ENCODE measurements at regions not wholly inside any gene's neighbourhood (a gene's known extent, or its start where the extent isn't known, plus 50 kb on each side); places are given as distances from the start of the nearest gene placed in this dataset.

DNA sequence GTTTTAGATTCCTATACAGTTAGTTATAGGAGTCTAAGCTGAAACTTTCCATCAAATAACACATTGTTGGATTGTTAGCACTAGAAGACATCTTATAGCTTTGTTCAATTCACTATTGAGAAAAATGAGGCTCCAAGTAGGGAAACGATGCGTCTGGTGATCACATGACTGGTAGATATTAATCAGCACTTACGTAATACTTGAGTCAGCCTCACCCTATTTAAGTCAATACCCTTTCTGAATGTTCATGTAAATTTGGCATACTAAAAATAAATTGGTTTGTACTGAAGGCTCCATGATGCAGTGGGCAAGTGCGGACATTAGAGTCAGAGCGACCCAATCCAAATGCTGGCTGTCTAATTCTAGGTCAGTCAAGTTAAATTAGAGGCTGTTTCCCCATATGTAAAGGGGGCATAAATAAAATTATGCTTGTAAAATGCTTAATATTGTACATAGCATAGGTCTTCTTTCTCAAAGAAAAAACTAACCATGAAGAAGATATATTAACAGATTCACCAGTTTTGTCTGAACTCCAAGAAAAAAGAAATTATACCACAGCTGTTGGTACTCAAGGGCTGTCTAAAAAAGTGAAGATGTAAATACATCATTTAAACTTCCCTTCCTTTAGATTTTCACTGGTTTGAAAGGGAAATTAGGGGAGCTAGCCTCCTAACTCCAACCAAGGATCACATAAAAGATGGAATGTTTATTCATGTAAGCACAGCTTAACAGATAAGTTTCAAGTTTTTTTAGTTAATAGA, 406.6 kb upstream of the TLE4 start:
- H3K36me3 Mint-ChIP-seq (ENCODE audit: insufficient read depth, unreplicated experiment) = no peaks in the 10 kb centered on the region
- no peak overlapping the region for H3K4me3 Mint-ChIP-seq (ENCODE audit: low read depth, unreplicated experiment)
- CTCF ChIA-PET = no interaction called here
- intact Hi-C loops (cut with micrococcal nuclease; ENCODE audit: unreplicated experiment) = no loop called here
- no peaks in the 10 kb centered on the region for H3K27me3 Mint-ChIP-seq (ENCODE audit: unreplicated experiment)
- BruUV-seq (replicated peaks) = no TSS peak
- no peak overlapping the region for H3K27ac Mint-ChIP-seq (ENCODE audit: unreplicated experiment)
- TF ChIP-seq, protein P1, sequence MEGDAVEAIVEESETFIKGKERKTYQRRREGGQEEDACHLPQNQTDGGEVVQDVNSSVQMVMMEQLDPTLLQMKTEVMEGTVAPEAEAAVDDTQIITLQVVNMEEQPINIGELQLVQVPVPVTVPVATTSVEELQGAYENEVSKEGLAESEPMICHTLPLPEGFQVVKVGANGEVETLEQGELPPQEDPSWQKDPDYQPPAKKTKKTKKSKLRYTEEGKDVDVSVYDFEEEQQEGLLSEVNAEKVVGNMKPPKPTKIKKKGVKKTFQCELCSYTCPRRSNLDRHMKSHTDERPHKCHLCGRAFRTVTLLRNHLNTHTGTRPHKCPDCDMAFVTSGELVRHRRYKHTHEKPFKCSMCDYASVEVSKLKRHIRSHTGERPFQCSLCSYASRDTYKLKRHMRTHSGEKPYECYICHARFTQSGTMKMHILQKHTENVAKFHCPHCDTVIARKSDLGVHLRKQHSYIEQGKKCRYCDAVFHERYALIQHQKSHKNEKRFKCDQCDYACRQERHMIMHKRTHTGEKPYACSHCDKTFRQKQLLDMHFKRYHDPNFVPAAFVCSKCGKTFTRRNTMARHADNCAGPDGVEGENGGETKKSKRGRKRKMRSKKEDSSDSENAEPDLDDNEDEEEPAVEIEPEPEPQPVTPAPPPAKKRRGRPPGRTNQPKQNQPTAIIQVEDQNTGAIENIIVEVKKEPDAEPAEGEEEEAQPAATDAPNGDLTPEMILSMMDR (IDR thresholded peaks at IDR 0.05; ENCODE audit: unreplicated experiment) = no peak
- no peaks in the 10 kb centered on the region for H3K4me1 Mint-ChIP-seq (ENCODE audit: low read depth, unreplicated experiment)
- DNase-seq = no peak
- peaks cover 15% of the 10 kb centered on the region for H3K9me3 Mint-ChIP-seq (ENCODE audit: low read depth, unreplicated experiment)

- CTCF ChIA-PET = no interaction called here
- intact Hi-C loops (cut with micrococcal nuclease; ENCODE audit: unreplicated experiment) = no loop called here
- no peak overlapping the region for H3K27ac Mint-ChIP-seq (ENCODE audit: unreplicated experiment)
- H3K36me3 Mint-ChIP-seq (ENCODE audit: insufficient read depth, unreplicated experiment) = no peaks in the 10 kb centered on the region
- TF ChIP-seq, protein P1 (IDR thresholded peaks at IDR 0.05; ENCODE audit: unreplicated experiment) = no peak
- H3K4me3 Mint-ChIP-seq (ENCODE audit: low read depth, unreplicated experiment) = no peak overlapping the region
- H3K27me3 Mint-ChIP-seq (ENCODE audit: unreplicated experiment) = no peaks in the 10 kb centered on the region
- DNase-seq = no peak
- BruUV-seq (replicated peaks) = no TSS peak
- H3K9me3 Mint-ChIP-seq (ENCODE audit: low read depth, unreplicated experiment) = peaks cover 15% of the 10 kb centered on the region
- no peaks in the 10 kb centered on the region for H3K4me1 Mint-ChIP-seq (ENCODE audit: low read depth, unreplicated experiment)
Observed at GRCh38 chr9:79166005-79166404, 405.8 kb upstream of the TLE4 start.

DNA sequence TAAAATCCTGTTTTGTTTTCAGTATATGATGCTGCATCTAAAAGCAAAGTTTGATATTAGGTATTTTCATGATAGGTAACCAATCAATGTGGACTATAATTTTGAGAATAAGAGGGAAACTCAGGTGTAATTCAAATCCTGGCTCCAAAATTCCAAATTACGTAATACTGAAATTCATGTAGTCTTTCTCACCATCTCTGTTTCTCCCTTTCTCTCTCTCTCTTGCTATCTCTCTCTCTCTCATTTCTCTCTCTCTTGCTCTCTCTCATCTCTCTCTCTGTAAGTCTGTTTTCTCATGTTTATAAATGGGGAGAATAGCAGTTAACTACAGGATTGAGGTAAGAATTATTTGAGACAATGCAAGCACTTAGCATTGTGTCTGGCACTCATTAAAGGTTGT, 401.1 kb upstream of the TLE4 start:
- no peaks in the 10 kb centered on the region for H3K27me3 Mint-ChIP-seq (ENCODE audit: unreplicated experiment)
- intact Hi-C loops (cut with micrococcal nuclease; ENCODE audit: unreplicated experiment) = no loop called here
- H3K4me3 Mint-ChIP-seq (ENCODE audit: low read depth, unreplicated experiment) = no peak overlapping the region
- CTCF ChIA-PET = no interaction called here
- TF ChIP-seq, protein P1 (IDR thresholded peaks at IDR 0.05; ENCODE audit: unreplicated experiment) = no peak
- H3K4me1 Mint-ChIP-seq (ENCODE audit: low read depth, unreplicated experiment) = no peaks in the 10 kb centered on the region
- peaks cover 12% of the 10 kb centered on the region for H3K9me3 Mint-ChIP-seq (ENCODE audit: low read depth, unreplicated experiment)
- no TSS peak for BruUV-seq (replicated peaks)
- H3K36me3 Mint-ChIP-seq (ENCODE audit: insufficient read depth, unreplicated experiment) = no peaks in the 10 kb centered on the region
- no peak overlapping the region for H3K27ac Mint-ChIP-seq (ENCODE audit: unreplicated experiment)
- no peak for DNase-seq

DNA sequence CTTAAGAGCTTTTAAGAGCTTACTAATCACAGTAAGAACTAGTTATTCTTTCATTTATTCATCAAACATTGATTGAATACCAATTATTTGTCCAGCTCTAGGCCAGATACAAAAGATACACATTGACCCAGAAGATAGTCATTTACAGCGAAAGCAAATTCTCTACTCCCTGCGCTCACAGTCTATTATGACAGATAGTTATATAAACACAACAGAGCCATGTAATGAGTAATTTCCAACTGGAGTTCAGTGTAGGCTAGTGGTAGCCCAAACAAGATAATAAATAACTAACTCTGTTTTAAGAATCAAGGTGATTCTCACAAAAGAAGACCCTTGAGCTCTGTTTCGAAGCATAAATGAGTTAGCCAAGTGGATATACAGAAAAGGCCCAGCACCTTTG, 397.8 kb upstream of the TLE4 start:
- H3K36me3 Mint-ChIP-seq (ENCODE audit: insufficient read depth, unreplicated experiment) = no peaks in the 10 kb centered on the region
- no TSS peak for BruUV-seq (replicated peaks)
- no peak overlapping the region for H3K4me3 Mint-ChIP-seq (ENCODE audit: low read depth, unreplicated experiment)
- CTCF ChIA-PET = no interaction called here
- intact Hi-C loops (cut with micrococcal nuclease; ENCODE audit: unreplicated experiment) = no loop called here
- DNase-seq = no peak
- TF ChIP-seq, protein P1 (IDR thresholded peaks at IDR 0.05; ENCODE audit: unreplicated experiment) = no peak
- no peaks in the 10 kb centered on the region for H3K4me1 Mint-ChIP-seq (ENCODE audit: low read depth, unreplicated experiment)
- H3K27me3 Mint-ChIP-seq (ENCODE audit: unreplicated experiment) = no peaks in the 10 kb centered on the region
- peaks cover 7% of the 10 kb centered on the region for H3K9me3 Mint-ChIP-seq (ENCODE audit: low read depth, unreplicated experiment)
- H3K27ac Mint-ChIP-seq (ENCODE audit: unreplicated experiment) = no peak overlapping the region
